GM19025 (cell line): ENCODE measurements at regions not wholly inside any gene's neighbourhood (a gene's known extent, or its start where the extent isn't known, plus 50 kb on each side); places are given as distances from the start of the nearest gene placed in this dataset.
"Not testable (repeated sequence)": the region's sequence is repeated elsewhere in the genome, so short reads cannot be mapped to it uniquely, and the experiment has no call there.

Experiments used
- ATAC-seq: cut with Tn5 transposase; IDR thresholded peaks from one replicate; pipeline ENCODE4 v1.9.1; 2021; ENCODE audit warnings: mild to moderate bottlenecking, low read depth, moderate library complexity; ENCODE audit not compliant: unreplicated experiment

GRCh38 chr15:69666441-69666882 is 213.8 kb downstream of the RPLP1 start:
- no peak for ATAC-seq

- no peak for ATAC-seq
Measured at GRCh38 chr15:69666921-69667811, 214.5 kb downstream of the RPLP1 start.

GRCh38 chr15:69668039-69668705 is 215.6 kb downstream of the RPLP1 start:
- ATAC-seq: no peak

GRCh38 chr15:69668963-69669362 is 216.3 kb downstream of the RPLP1 start:
- peak; percentile 55 for ATAC-seq

DNA sequence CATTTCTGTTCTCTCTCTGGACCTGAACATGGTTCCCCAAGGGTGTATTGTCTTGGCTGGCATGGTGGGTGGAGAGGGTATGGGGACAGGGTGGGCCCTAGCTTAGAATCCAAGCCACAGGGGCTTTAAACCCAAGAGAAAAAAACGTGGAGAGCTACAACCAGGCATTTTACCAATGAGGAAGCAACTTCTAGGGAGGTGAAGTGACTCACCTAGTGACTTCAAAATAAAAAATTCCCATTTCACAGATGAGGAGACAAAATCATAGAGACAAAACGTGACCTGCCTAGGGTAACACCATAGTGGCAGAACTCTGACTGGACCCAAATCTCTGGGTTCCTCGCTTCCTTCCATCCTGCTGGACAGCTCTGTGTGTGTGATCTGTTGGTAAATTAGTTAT is 216.8 kb downstream of the RPLP1 start:
- ATAC-seq: peak; percentile 1

DNA sequence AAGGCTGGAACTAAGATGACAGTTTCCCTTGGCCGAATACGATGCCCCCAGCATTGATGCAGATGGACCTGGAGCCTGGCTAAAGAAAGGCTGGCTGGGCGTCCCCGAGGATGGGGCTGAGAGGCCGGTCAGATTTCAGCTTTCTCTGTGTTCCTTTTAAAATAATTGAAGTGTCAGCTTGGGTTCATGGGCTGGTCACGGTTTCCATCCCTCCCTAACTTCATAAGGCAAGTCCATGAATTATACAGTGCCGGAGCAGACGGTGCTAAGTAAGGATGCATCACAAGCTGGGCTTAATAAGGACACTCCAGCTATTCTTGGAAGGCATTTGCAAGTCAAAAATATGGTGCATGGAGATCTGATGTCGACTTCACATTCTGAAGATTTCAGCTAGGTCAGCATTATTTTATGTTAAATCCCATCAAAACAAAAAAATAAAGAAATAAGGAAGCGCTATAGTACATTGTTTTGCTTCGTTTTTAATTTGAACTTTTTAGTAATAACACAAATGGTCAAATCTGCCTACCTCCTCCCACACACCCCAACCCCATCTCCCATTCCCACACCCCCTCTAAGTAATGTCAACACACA is 220.8 kb downstream of the RPLP1 start:
- no peak for ATAC-seq

- no peak for ATAC-seq
Measured at GRCh38 chr15:69675731-69676130, 223.1 kb downstream of the RPLP1 start.

DNA sequence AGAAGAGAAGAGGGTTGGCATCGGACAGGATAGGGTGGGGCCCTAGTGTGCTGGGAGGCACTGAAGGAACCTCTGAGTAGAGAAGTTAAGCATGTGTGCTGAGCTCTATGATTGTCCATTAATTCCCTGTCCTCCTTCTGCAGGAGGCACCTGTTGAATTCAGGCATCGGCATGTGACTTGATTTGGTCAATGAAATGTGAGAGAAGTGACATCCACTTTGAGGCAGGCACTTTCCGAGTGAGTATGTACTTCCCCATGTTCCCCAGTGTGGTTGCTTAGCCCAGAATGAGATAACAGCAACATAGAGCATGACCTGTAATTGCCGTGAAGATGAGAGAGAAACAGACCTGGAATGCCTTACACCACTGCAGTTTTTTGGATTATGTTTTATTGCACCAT is 224.8 kb downstream of the RPLP1 start:
- no peak for ATAC-seq

GRCh38 chr15:69679623-69680228 is 227.1 kb downstream of the RPLP1 start:
- ATAC-seq: peak; percentile 96

DNA sequence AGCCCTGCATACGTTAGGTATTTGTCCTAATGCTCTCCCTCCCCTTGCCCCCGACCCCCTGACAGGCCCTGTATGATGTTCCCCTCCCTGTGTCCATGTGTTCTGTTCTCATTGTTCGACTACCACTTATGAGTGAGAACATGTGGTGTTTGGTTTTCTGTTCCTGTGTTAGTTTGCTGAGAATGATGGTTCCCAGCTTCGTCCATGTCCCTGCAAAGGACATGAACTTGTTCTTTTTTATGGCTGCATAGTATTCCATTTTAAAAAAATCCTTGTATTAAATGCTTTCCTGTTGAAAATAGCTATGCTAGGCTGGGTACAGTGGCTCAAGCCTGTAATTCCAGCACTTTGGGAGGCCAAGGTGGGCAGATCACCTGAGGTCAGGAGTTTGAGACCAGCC is 232.2 kb downstream of the RPLP1 start:
- not testable (repeated sequence) for ATAC-seq

GRCh38 chr15:69685512-69686452 is 233.2 kb downstream of the RPLP1 start:
- no peak for ATAC-seq

- ATAC-seq: no peak
Measured at GRCh38 chr15:69686626-69687025, 234.0 kb downstream of the RPLP1 start.

DNA sequence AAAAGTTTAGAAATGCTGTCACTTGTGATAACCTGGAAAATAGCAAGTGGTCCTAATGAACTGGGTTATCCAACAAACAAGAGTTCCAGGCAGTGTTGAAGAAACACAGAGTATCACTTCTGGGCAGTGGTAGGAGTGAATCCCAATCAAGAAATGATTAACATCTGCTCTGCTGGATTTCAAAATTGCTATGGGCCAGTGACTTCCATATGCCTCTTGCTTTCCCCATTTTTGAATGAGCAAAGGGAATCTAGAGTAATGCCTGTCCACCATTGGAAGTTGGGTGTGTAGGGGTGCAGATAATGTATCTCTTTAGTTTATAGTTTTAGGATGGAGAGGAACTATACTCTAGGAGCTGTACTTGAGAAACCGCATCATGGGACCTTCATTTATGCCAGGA is 236.5 kb downstream of the RPLP1 start:
- no peak for ATAC-seq

DNA sequence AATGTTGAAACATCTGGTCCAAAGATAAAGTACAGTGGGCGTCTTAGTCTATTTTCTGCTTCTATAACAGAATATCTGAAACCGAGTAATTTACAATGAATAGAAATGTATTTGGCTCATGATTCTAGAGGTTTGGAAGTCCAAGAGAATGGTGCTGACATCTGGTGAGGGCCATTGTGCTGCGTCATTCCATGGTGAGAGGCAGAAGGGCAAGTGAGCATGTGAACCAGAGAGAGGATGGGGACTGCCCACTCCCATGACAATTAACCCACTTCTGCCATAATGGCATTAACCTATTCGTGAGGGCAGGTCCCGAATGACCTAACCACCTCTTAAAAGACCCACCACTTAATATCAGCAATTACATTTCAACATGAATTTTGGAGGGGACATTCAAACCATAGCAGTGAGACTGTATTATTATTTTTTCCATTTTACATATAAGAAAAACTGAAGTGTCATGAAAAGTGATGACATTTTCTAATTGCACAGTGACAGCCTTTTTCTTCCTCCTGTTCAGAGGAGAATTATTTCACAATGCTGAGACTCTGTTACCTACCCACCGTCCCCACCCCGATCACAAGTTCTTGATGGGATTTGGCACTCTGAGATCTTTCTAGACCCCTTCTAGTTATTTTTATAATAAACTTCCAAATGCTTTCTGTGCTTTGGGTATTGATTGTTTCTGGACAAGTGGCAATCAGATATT is 238.8 kb downstream of the RPLP1 start:
- no peak for ATAC-seq

GRCh38 chr15:69692342-69692741 is 239.7 kb downstream of the RPLP1 start:
- ATAC-seq: no peak

DNA sequence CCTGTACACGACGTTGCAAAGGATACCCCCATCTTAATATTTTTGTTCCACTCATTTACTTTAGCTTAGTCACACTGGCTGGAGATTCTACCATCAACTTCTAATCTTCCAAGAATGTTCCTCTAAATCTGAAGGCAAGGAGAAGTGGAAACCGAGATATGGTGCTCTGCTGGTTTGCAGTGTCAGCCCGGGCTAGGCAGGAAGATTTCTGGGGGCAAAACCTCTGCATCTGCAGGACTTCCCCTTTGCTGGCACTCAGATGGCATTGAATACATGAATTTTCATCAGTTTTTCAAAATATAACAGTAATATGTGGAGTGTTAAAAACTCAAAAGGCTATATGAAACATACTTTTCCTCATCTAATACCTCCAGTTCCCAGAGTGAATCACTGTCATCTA is 240.4 kb downstream of the RPLP1 start:
- no peak for ATAC-seq

DNA sequence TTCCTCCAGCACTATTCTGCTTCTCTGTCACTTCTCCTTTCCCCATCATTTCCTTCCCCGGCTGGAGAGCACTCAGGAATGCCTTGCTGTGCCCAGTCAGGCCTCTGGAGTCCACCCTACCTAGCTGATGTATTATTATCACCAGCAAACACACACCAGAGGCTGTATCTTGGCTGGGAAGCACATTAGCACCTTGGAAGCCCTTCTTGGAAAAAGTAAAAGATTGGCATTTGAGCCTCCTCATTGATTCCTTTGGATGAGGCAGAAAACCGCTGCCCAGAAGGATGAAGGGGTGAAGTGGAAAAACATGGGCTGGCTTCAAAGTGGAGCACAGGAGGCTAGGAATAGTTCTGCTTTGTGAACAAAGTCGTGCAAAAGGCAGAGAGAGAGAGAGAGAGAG is 244.3 kb downstream of the RPLP1 start:
- ATAC-seq: no peak

GRCh38 chr15:69697916-69698315 is 245.3 kb downstream of the RPLP1 start:
- no peak for ATAC-seq

DNA sequence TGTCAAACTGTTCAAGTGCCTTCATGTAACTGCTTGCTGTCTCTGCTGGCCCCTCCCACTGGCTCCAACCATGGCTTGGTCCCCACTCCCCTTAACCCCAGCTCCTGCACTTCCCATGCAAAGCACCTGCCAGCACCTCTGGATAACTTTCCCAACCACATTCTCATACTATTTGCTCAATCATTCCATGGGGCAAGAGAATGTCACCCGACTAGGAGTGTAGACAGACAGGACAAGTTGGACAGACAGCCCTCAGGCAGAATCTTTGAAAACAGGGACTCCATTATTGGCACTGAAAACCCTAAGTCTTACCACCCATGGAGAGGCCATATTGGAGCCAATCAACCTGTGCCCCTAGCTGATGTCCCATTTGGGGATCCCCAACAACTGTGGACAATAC is 246.5 kb downstream of the RPLP1 start:
- ATAC-seq: no peak
